Thymus (tissue), 11 donors: ENCODE measurements at regions not wholly inside any gene's neighbourhood (a gene's known extent, or its start where the extent isn't known, plus 50 kb on each side); places are given as distances from the start of the nearest gene placed in this dataset.
"Not testable (repeated sequence)": the region's sequence is repeated elsewhere in the genome, so short reads cannot be mapped to it uniquely, and the experiment has no call there.

Experiments used
- DNase-seq, 9 donors: peaks; one replicate each; pipeline ENCODE4 v3.0.0-alpha.2; 2013; ENCODE audit warnings: low spot score in 9 of 9, low read depth in 6 of 9, missing footprints in 1 of 9
- H3K27ac ChIP-seq, 2 donors: one replicate each; pipeline ENCODE4 v1.5.1; 2013; ENCODE audit warnings: control low read depth in 1 of 2, low read depth in 1 of 2, low read length in 1 of 2, mild to moderate bottlenecking in 1 of 2, moderate library complexity in 1 of 2
- H3K27me3 ChIP-seq, 2 donors: one replicate each; pipeline ENCODE4 v1.5.1; 2013; ENCODE audit warnings: low read length in 1 of 2; ENCODE audit not compliant: control insufficient read depth in 2 of 2, insufficient read depth in 1 of 2
- H3K36me3 ChIP-seq, 2 donors: one replicate each; pipeline ENCODE4 v1.5.1; 2013; ENCODE audit warnings: low read length in 1 of 2, mild to moderate bottlenecking in 1 of 2, moderate library complexity in 1 of 2; ENCODE audit not compliant: control insufficient read depth in 2 of 2, insufficient read depth in 2 of 2
- H3K4me1 ChIP-seq, 2 donors: one replicate each; pipeline ENCODE4 v1.5.1; 2013; ENCODE audit warnings: low read length in 2 of 2; ENCODE audit not compliant: control insufficient read depth in 2 of 2, insufficient read depth in 2 of 2
- H3K4me3 ChIP-seq, 2 donors: one replicate each; pipeline ENCODE4 v1.5.1; 2013; ENCODE audit warnings: low read length in 2 of 2, control low read depth in 1 of 2, mild to moderate bottlenecking in 1 of 2
- H3K9me3 ChIP-seq, 2 donors: one replicate each; pipeline ENCODE4 v1.5.1; 2013; ENCODE audit warnings: low read length in 1 of 2, mild to moderate bottlenecking in 1 of 2; ENCODE audit not compliant: control insufficient read depth in 2 of 2, insufficient read depth in 1 of 2
- WGBS: extraction: QIAGEN DNeasy Blood & Tissue Kit; methylation state at CpG from one replicate; pipeline ENCODE4 v1.1.7; 2013; 5-methylcytosine and 5-hydroxymethylcytosine counted together
- donor health status: healthy.

DNA sequence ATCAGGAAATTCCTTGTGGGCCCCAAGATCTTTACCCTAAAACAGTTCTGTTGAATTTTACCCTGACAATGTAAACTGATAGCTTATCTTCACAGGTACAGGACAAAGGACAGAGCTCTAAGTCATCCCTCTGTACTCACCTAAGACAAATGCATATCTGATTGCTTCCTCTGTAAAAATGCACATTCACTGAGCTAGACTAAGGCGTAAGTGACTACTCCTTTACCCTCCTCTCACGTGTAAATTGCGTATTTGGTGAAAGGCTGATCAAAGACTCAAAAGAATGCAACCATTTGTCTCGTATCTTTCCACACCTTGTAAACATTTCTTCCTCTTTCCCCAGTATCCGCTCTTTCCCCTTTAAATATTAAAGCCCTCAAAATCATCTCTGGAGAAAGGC, 80.6 kb upstream of the LRCH1 start:
- Histone ChIP-seq H3K4me1 (peaks cover 0 to 2% of the 10 kb centered on the region in 2 donors), H3K36me3 (no peaks in the 10 kb centered on the region), H3K4me3 (no peak overlapping the region), H3K27ac (no peak overlapping the region), H3K9me3 (no peaks in the 10 kb centered on the region), H3K27me3 (no peaks in the 10 kb centered on the region)
- 97% methylated on average over 5 of the region's 5 CpGs for WGBS
- DNase-seq = no peak

DNA sequence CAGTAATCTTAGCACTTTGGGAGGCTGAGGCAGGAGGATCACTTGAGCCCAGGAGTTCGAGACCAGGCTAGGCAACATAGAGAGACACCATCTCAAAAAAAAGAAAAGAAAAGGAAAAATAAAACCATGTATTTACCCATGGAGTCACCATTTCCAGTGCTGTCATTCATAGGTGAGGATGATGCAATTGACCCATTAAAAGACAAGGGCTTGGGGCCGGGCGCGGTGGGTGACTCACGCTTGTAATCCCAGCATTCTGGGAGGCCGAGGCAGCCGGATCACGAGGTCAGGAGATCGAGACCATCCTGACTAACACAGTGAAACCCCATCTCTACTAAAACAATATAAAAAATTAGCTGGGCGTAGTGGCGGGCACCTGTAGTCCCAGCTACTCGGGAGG, 82.6 kb upstream of the RUBCNL start:
- H3K4me1 ChIP-seq, H3K36me3 ChIP-seq, H3K4me3 ChIP-seq, H3K27ac ChIP-seq, DNase-seq, H3K27me3 ChIP-seq, H3K9me3 ChIP-seq: not testable (repeated sequence)
- 95% methylated on average over 12 of the region's 12 CpGs for WGBS

- no peaks in the 10 kb centered on the region for H3K9me3 ChIP-seq
- no peaks in the 10 kb centered on the region for H3K36me3 ChIP-seq
- H3K4me1 ChIP-seq = no peaks in the 10 kb centered on the region
- DNase-seq = no peak
- no peaks in the 10 kb centered on the region for H3K27me3 ChIP-seq
- WGBS = 50% methylated on average over 2 of the region's 2 CpGs
- H3K4me3 ChIP-seq = no peak overlapping the region
- H3K27ac ChIP-seq = no peak overlapping the region
Measured at GRCh38 chr13:46468570-46469463, 81.8 kb upstream of the RUBCNL start.

DNA sequence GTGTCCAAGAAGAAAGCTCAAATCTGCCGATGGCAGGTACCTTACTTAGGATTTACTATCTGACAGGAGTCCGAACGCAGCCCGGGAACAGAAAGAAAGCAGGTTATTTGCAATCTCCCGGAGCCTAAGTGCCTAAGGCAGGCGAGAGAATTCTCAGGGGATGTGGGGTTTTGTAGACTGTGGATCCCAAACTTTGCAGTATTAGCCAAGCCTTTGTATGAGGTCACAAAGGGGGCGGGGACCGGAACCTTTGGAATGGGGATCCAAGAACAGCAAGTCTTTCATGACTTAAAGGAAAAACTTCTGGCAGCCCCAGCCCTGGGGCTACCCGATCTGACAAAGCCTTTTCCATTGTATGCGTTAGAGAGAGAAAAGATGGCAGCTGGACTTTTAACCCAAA, 80.6 kb upstream of the RUBCNL start:
- H3K9me3 ChIP-seq, H3K4me3 ChIP-seq, H3K27ac ChIP-seq, H3K36me3 ChIP-seq, DNase-seq, H3K4me1 ChIP-seq, H3K27me3 ChIP-seq: not testable (repeated sequence)
- 95% methylated on average over 10 of the region's 10 CpGs for WGBS

DNA sequence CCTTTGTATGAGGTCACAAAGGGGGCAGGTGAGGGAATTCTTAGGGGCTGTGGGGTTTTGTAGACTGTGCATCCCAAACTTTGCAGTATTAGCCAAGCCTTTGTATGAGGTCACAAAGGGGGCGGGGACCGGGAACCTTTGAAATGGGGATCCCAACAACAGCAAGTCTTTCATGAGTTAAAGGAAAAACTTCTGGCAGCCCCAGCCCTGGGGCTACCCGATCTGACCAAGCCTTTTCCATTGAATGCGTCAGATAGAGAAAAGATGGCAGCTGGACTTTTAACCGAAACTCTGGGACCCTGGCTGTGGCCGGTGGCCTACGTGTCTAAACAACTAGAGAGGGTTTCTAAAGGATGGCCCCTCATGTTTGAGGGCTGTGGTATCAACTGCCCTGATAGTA, 79.0 kb upstream of the RUBCNL start:
- H3K9me3 ChIP-seq, H3K36me3 ChIP-seq, H3K27me3 ChIP-seq, H3K4me1 ChIP-seq, H3K4me3 ChIP-seq, H3K27ac ChIP-seq, DNase-seq: not testable (repeated sequence)
- WGBS = over 99% methylated on average over 7 of the region's 7 CpGs

- Histone ChIP-seq H3K4me1 (no peaks in the 10 kb centered on the region), H3K9me3 (no peaks in the 10 kb centered on the region), H3K27ac (no peak overlapping the region), H3K4me3 (no peak overlapping the region), H3K27me3 (no peaks in the 10 kb centered on the region), H3K36me3 (no peaks in the 10 kb centered on the region)
- DNase-seq = no peak
- 95% methylated on average over 23 of the region's 23 CpGs for WGBS
Measured at GRCh38 chr13:46463719-46464118, 76.7 kb upstream of the RUBCNL start.

DNA sequence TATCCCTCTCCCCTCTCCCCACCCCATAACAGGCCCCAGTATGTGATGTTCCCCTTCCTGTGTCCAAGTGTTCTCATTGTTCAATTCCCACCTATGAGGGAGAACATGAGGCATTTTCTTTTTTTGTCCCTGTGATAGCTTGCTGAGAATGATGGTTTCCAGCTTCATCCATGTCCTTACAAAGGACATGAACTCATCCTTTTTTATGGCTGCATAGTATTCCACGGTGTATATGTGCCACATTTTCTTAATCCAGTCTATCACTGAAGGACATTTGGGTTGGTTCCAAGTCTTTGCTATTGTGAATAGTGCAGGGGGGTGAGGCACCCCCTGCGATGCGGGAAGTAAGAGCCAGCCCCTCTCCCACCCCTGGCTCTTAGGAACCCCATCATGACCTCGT, 73.2 kb upstream of the RUBCNL start:
- not testable (repeated sequence) for H3K27ac ChIP-seq, H3K27me3 ChIP-seq, H3K36me3 ChIP-seq, H3K9me3 ChIP-seq, H3K4me3 ChIP-seq, H3K4me1 ChIP-seq, DNase-seq
- WGBS = 96% methylated on average over 4 of the region's 4 CpGs

- not testable (repeated sequence) for H3K4me3 ChIP-seq, H3K36me3 ChIP-seq, H3K4me1 ChIP-seq, H3K27ac ChIP-seq, H3K27me3 ChIP-seq, DNase-seq, H3K9me3 ChIP-seq
- WGBS = 93% methylated on average over 2 of the region's 2 CpGs
Measured at GRCh38 chr13:46457255-46457654, 70.2 kb upstream of the RUBCNL start.

- H3K4me3 ChIP-seq, H3K4me1 ChIP-seq, H3K36me3 ChIP-seq, H3K27ac ChIP-seq, H3K9me3 ChIP-seq, H3K27me3 ChIP-seq: not testable (repeated sequence)
- DNase-seq = peak in 7 of 9 donors; percentile 1 to 69 (median 13)
- 49% methylated on average over 4 of the region's 4 CpGs for WGBS
Measured at GRCh38 chr13:46455924-46456323, 68.9 kb upstream of the RUBCNL start.
